BJ (cell line): ENCODE measurements at regions not wholly inside any gene's neighbourhood (a gene's known extent, or its start where the extent isn't known, plus 50 kb on each side); places are given as distances from the start of the nearest gene placed in this dataset.

Source experiments
- CTCF ChIA-PET: fragments of 350-600 bp; formaldehyde crosslinking; extraction: SDS; loops from one replicate; lab custom pipeline; 2021; ENCODE audit warnings: antibody characterized with exemption, inconsistent platforms; lab: Yijun Ruan, JAX
- POLR2A ChIA-PET: fragments of 300-600 bp; sonication (Branson Sonifier 250); formaldehyde crosslinking; extraction: SDS; loops from one replicate; lab custom pipeline; 2021; ENCODE audit warnings: antibody characterized with exemption; lab: Charles Lee
- DNase-seq: peaks from one replicate; pipeline ENCODE4 v3.0.0-alpha.2; 2011; ENCODE audit warnings: low read depth
- H3K27me3 ChIP-seq: 2 replicates; pipeline ENCODE4 v1.6.0; 2011; ENCODE audit warnings: low read length; ENCODE audit not compliant: control insufficient read depth, insufficient read depth
- H3K36me3 ChIP-seq: 2 replicates; pipeline ENCODE4 v1.5.1; 2011; ENCODE audit warnings: low read length; ENCODE audit not compliant: control insufficient read depth, insufficient read depth
- H3K4me3 ChIP-seq: 2 replicates; pipeline ENCODE4 v1.5.1; 2011; ENCODE audit warnings: low read depth, mild to moderate bottlenecking, control low read depth, low read length
- CTCF ChIP-seq: IDR thresholded peaks from 2 replicates; pipeline ENCODE4 v1.5.1; 2011; ENCODE audit warnings: low read depth, mild to moderate bottlenecking, control low read depth, inconsistent platforms, low read length, moderate library complexity; ENCODE audit not compliant: insufficient read depth

- ChIA-PET POLR2A (no interaction called here), CTCF (interaction anchor here (0.7 kb wide), 1 partner anchor 8 kb away, joined by 5 read pairs; no protein-coding TSS in a partner anchor)
- no peaks in the 10 kb centered on the region for H3K27me3 ChIP-seq
- H3K4me3 ChIP-seq = no peak overlapping the region
- DNase-seq = no peak
- H3K36me3 ChIP-seq = no peaks in the 10 kb centered on the region
- no peak for TF ChIP-seq CTCF
Observed at GRCh38 chr1:14090531-14090930, 390.5 kb downstream of the PRDM2 start.

GRCh38 chr1:14094611-14095400, 394.8 kb downstream of the PRDM2 start:
- TF ChIP-seq CTCF = 0 out of 2 replicates have a peak, but pooled peaks have one; percentile 10
- Histone ChIP-seq H3K36me3 (no peaks in the 10 kb centered on the region), H3K27me3 (no peaks in the 10 kb centered on the region), H3K4me3 (no peak overlapping the region)
- POLR2A ChIA-PET = no interaction called here
- DNase-seq = no peak
- CTCF ChIA-PET = no interaction called here

- ChIA-PET POLR2A (no interaction called here), CTCF (interaction anchor here (0.5 to 0.9 kb wide), 2 partner anchors 8 to 1030 kb away, joined by 3 to 5 read pairs; no protein-coding TSS in a partner anchor)
- Histone ChIP-seq H3K4me3 (no peak overlapping the region), H3K27me3 (no peaks in the 10 kb centered on the region), H3K36me3 (no peaks in the 10 kb centered on the region)
- DNase-seq = no peak
- no peak for TF ChIP-seq CTCF
Observed at GRCh38 chr1:14098294-14098913, 398.4 kb downstream of the PRDM2 start.

GRCh38 chr1:14100444-14100843, 400.5 kb downstream of the PRDM2 start:
- ChIA-PET CTCF (no interaction called here), POLR2A (no interaction called here)
- no peaks in the 10 kb centered on the region for H3K36me3 ChIP-seq
- TF ChIP-seq CTCF = no peak
- no peaks in the 10 kb centered on the region for H3K27me3 ChIP-seq
- DNase-seq = no peak
- no peak overlapping the region for H3K4me3 ChIP-seq

- no peak overlapping the region for H3K4me3 ChIP-seq
- TF ChIP-seq CTCF = no peak
- POLR2A ChIA-PET = no interaction called here
- H3K27me3 ChIP-seq = no peaks in the 10 kb centered on the region
- no peak for DNase-seq
- no peaks in the 10 kb centered on the region for H3K36me3 ChIP-seq
- CTCF ChIA-PET = no interaction called here
Observed at GRCh38 chr1:14100919-14101318, 400.9 kb downstream of the PRDM2 start.
